ENCODE measurements at regions not wholly inside any gene's neighbourhood (a gene's known extent, or its start where the extent isn't known, plus 50 kb on each side); places are given as distances from the start of the nearest gene placed in this dataset.

- no peaks in the 10 kb centered on the region for H3K27me3 ChIP-seq (ENCODE audit: insufficient read depth, low read length, poor library complexity)
- no peak for DNase-seq
These were observed 61.2 kb upstream of the IGFBP2 start for GRCh38 chr2:216571909-216572513.

GRCh38 chr2:216572582-216573578 lies 60.3 kb upstream of the IGFBP2 start:
- no peak for TF ChIP-seq CTCF (IDR thresholded peaks at IDR 0.05; ENCODE audit: borderline replicate concordance, extremely low read depth, low read length, poor library complexity, severe bottlenecking)
- DNase-seq: no peak
- Histone ChIP-seq H3K36me3 (ENCODE audit: insufficient read depth, low read length) (no peaks in the 10 kb centered on the region), H2AFZ (ENCODE audit: low read depth, low read length) (no peak overlapping the region), H3K79me2 (ENCODE audit: insufficient read depth, low read length) (no peaks in the 10 kb centered on the region), H3K27me3 (ENCODE audit: insufficient read depth, low read length, poor library complexity) (no peaks in the 10 kb centered on the region), H3K27ac (ENCODE audit: low read length) (no peak overlapping the region), H3K4me1 (ENCODE audit: insufficient read depth, low read length) (peaks cover 25% of the 10 kb centered on the region), H3K9me3 (ENCODE audit: insufficient read depth, low read length, severe bottlenecking) (no peaks in the 10 kb centered on the region), H3K4me2 (ENCODE audit: insufficient read depth, low read length) (no peak overlapping the region), H3K9ac (ENCODE audit: low read depth, low read length) (no peak overlapping the region), H3K4me3 (ENCODE audit: low read depth in 1 of 2, low read length in 2 of 2) (no peak overlapping the region), H4K20me1 (ENCODE audit: insufficient read depth, low read length) (no peaks in the 10 kb centered on the region)
- no peak for ATAC-seq (ENCODE audit: insufficient read depth, low read depth)

More at GRCh38 chr2:216571909-216572513, 61.2 kb upstream of the IGFBP2 start:
- ATAC-seq (ENCODE audit: insufficient read depth, low read depth): no peak
- Histone ChIP-seq H3K4me2 (ENCODE audit: insufficient read depth, low read length) (no peak overlapping the region), H3K36me3 (ENCODE audit: insufficient read depth, low read length) (no peaks in the 10 kb centered on the region), H3K9ac (ENCODE audit: low read depth, low read length) (no peak overlapping the region), H3K27ac (ENCODE audit: low read length) (no peak overlapping the region), H3K4me3 (ENCODE audit: low read depth in 1 of 2, low read length in 2 of 2) (no peak overlapping the region), H4K20me1 (ENCODE audit: insufficient read depth, low read length) (no peaks in the 10 kb centered on the region), H2AFZ (ENCODE audit: low read depth, low read length) (no peak overlapping the region), H3K4me1 (ENCODE audit: insufficient read depth, low read length) (peaks cover 17% of the 10 kb centered on the region), H3K79me2 (ENCODE audit: insufficient read depth, low read length) (no peaks in the 10 kb centered on the region), H3K9me3 (ENCODE audit: insufficient read depth, low read length, severe bottlenecking) (no peaks in the 10 kb centered on the region)
- TF ChIP-seq CTCF (IDR thresholded peaks at IDR 0.05; ENCODE audit: borderline replicate concordance, extremely low read depth, low read length, poor library complexity, severe bottlenecking) (no peak), EZH2 (IDR thresholded peaks at IDR 0.05; ENCODE audit: borderline replicate concordance, low read depth, low read length, severe bottlenecking) (no peak)

GRCh38 chr2:216574046-216574445 lies 59.2 kb upstream of the IGFBP2 start:
- Histone ChIP-seq H3K27ac (ENCODE audit: low read length) (no peak overlapping the region), H3K9ac (ENCODE audit: low read depth, low read length) (no peak overlapping the region), H3K4me2 (ENCODE audit: insufficient read depth, low read length) (no peak overlapping the region), H3K4me1 (ENCODE audit: insufficient read depth, low read length) (peaks cover 30% of the 10 kb centered on the region), H3K4me3 (ENCODE audit: low read depth in 1 of 2, low read length in 2 of 2) (no peak overlapping the region), H3K9me3 (ENCODE audit: insufficient read depth, low read length, severe bottlenecking) (no peaks in the 10 kb centered on the region), H3K27me3 (ENCODE audit: insufficient read depth, low read length, poor library complexity) (no peaks in the 10 kb centered on the region), H3K36me3 (ENCODE audit: insufficient read depth, low read length) (no peaks in the 10 kb centered on the region), H2AFZ (ENCODE audit: low read depth, low read length) (no peak overlapping the region), H4K20me1 (ENCODE audit: insufficient read depth, low read length) (no peaks in the 10 kb centered on the region), H3K79me2 (ENCODE audit: insufficient read depth, low read length) (no peaks in the 10 kb centered on the region)
- DNase-seq (no peak), ATAC-seq (ENCODE audit: insufficient read depth, low read depth) (no peak)
- TF ChIP-seq EZH2 (IDR thresholded peaks at IDR 0.05; ENCODE audit: borderline replicate concordance, low read depth, low read length, severe bottlenecking): no peak

GRCh38 chr2:216574586-216574985 lies 58.6 kb upstream of the IGFBP2 start:
- no peak overlapping the region for H3K4me2 ChIP-seq (ENCODE audit: insufficient read depth, low read length)
- H3K9me3 ChIP-seq (ENCODE audit: insufficient read depth, low read length, severe bottlenecking): no peaks in the 10 kb centered on the region
- no peak overlapping the region for H3K4me3 ChIP-seq (ENCODE audit: low read depth in 1 of 2, low read length in 2 of 2)
- peaks cover 30% of the 10 kb centered on the region for H3K4me1 ChIP-seq (ENCODE audit: insufficient read depth, low read length)
- H4K20me1 ChIP-seq (ENCODE audit: insufficient read depth, low read length): no peaks in the 10 kb centered on the region
- ATAC-seq (ENCODE audit: insufficient read depth, low read depth) (no peak), DNase-seq (no peak)
- TF ChIP-seq EZH2 (IDR thresholded peaks at IDR 0.05; ENCODE audit: borderline replicate concordance, low read depth, low read length, severe bottlenecking) (no peak), CTCF (IDR thresholded peaks at IDR 0.05; ENCODE audit: borderline replicate concordance, extremely low read depth, low read length, poor library complexity, severe bottlenecking) (no peak)
- H3K9ac ChIP-seq (ENCODE audit: low read depth, low read length): no peak overlapping the region
- no peak overlapping the region for H3K27ac ChIP-seq (ENCODE audit: low read length)
- no peaks in the 10 kb centered on the region for H3K27me3 ChIP-seq (ENCODE audit: insufficient read depth, low read length, poor library complexity)
- H3K36me3 ChIP-seq (ENCODE audit: insufficient read depth, low read length): no peaks in the 10 kb centered on the region
- no peaks in the 10 kb centered on the region for H3K79me2 ChIP-seq (ENCODE audit: insufficient read depth, low read length)
- H2AFZ ChIP-seq (ENCODE audit: low read depth, low read length): no peak overlapping the region
